Spleen (tissue), 7 donors: ENCODE measurements at regions not wholly inside any gene's neighbourhood (a gene's known extent, or its start where the extent isn't known, plus 50 kb on each side); places are given as distances from the start of the nearest gene placed in this dataset.

Experiments
- POLR2A ChIP-seq, 3 donors: fragments of 450-650 bp; IDR thresholded peaks; one replicate each; pipeline ENCODE4 v1.5.1; 2017; ENCODE audit warnings: antibody characterized with exemption in 3 of 3, mild to moderate bottlenecking in 1 of 3
- TF ChIP-seq, protein P1 (sequence below), 11 experiments: fragments of 200-600 bp in 7 of 11; fragments of 450-650 bp in 4 of 11; sonication (generic) in 4 of 11; IDR thresholded peaks in 8 of 11; conservative IDR thresholded peaks in 3 of 11; 1 replicate in 7 of 11; 2 replicates in 4 of 11; pipeline versions ENCODE4 v1.4.0 to v1.8.0; 2016 to 2021; ENCODE audit warnings: antibody characterized with exemption in 11 of 11, inconsistent platforms in 4 of 11, mild to moderate bottlenecking in 1 of 11
- donor health status: DM: no; HTN: no; CAD: no; lungs with moderate emphysema.
- donor health status: DM: no; HTN: no; CAD: no.
- donor health status: DM: no; HTN: no; CAD: no.

DNA sequence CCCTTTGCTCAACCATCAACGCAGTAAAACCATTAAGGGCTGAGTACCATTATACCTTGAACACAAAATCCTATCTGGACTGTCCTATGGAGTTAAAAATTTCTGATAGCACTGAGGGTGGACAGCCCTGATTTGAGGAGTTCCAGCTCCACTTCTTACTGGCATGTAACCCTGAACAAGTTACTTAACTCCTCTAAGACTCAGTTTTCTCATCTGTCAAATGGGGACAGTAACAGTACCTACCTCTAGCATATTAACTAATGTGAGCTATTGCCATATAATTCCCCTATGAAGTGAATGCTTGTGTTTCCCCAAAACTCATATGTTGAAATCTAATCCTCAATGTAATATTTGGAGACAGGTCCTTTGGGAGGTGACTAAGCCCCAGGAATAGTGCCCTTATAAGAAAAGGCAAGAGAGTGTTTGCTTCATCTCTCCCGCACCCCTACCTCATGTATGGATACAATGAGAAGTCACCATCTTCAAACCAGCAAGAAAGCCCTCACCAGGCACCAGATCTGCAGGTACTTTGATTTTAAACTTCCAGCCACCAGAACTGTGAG is 61.9 kb upstream of the DOCK9 start:
- TF ChIP-seq, protein P1, sequence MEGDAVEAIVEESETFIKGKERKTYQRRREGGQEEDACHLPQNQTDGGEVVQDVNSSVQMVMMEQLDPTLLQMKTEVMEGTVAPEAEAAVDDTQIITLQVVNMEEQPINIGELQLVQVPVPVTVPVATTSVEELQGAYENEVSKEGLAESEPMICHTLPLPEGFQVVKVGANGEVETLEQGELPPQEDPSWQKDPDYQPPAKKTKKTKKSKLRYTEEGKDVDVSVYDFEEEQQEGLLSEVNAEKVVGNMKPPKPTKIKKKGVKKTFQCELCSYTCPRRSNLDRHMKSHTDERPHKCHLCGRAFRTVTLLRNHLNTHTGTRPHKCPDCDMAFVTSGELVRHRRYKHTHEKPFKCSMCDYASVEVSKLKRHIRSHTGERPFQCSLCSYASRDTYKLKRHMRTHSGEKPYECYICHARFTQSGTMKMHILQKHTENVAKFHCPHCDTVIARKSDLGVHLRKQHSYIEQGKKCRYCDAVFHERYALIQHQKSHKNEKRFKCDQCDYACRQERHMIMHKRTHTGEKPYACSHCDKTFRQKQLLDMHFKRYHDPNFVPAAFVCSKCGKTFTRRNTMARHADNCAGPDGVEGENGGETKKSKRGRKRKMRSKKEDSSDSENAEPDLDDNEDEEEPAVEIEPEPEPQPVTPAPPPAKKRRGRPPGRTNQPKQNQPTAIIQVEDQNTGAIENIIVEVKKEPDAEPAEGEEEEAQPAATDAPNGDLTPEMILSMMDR (IDR thresholded peaks at IDR 0.05 in 8 of 11, conservative IDR thresholded peaks at IDR 0.05 in 3 of 11): no peak
- no peak for TF ChIP-seq POLR2A (IDR thresholded peaks at IDR 0.05)
